Mononuclear cell (primary cell): ENCODE measurements at regions not wholly inside any gene's neighbourhood (a gene's known extent, or its start where the extent isn't known, plus 50 kb on each side); places are given as distances from the start of the nearest gene placed in this dataset.
"Not testable (repeated sequence)": the region's sequence is repeated elsewhere in the genome, so short reads cannot be mapped to it uniquely, and the experiment has no call there.

Experiments
- H3K27me3 ChIP-seq: 2 replicates; pipeline ENCODE4 v1.6.0; 2011; ENCODE audit warnings: low read length, control low read depth; ENCODE audit not compliant: insufficient read depth
- H3K4me1 ChIP-seq: 2 replicates; pipeline ENCODE4 v1.5.1; 2011; ENCODE audit warnings: mild to moderate bottlenecking, low read length, control low read depth; ENCODE audit not compliant: insufficient read depth
- H3K4me3 ChIP-seq: 2 replicates; pipeline ENCODE4 v1.5.1; 2011; ENCODE audit warnings: mild to moderate bottlenecking, low read length, moderate library complexity
- H3K9me3 ChIP-seq: 2 replicates; pipeline ENCODE4 v1.5.1; 2011; ENCODE audit warnings: low read depth, mild to moderate bottlenecking, control low read depth, low read length

- Histone ChIP-seq H3K4me1 (no peaks in the 10 kb centered on the region), H3K9me3 (no peaks in the 10 kb centered on the region), H3K4me3 (no peak overlapping the region), H3K27me3 (no peaks in the 10 kb centered on the region)
Measured at GRCh38 chr3:95797081-95797480, 1017.3 kb upstream of the EPHA6 start.

- Histone ChIP-seq H3K4me1 (no peaks in the 10 kb centered on the region), H3K9me3 (no peaks in the 10 kb centered on the region), H3K4me3 (no peak overlapping the region), H3K27me3 (no peaks in the 10 kb centered on the region)
Measured at GRCh38 chr3:95798628-95799027, 1015.8 kb upstream of the EPHA6 start.

GRCh38 chr3:95810462-95810861, 1003.9 kb upstream of the EPHA6 start:
- Histone ChIP-seq H3K4me1 (no peaks in the 10 kb centered on the region), H3K27me3 (no peaks in the 10 kb centered on the region), H3K4me3 (no peak overlapping the region), H3K9me3 (no peaks in the 10 kb centered on the region)

GRCh38 chr3:95813244-95813643, 1001.1 kb upstream of the EPHA6 start:
- Histone ChIP-seq H3K27me3 (no peaks in the 10 kb centered on the region), H3K4me3 (no peak overlapping the region), H3K9me3 (no peaks in the 10 kb centered on the region), H3K4me1 (no peaks in the 10 kb centered on the region)

- H3K4me3 ChIP-seq = no peak overlapping the region
- no peaks in the 10 kb centered on the region for H3K9me3 ChIP-seq
- no peaks in the 10 kb centered on the region for H3K4me1 ChIP-seq
- H3K27me3 ChIP-seq = no peaks in the 10 kb centered on the region
Measured at GRCh38 chr3:95815828-95816227, 998.6 kb upstream of the EPHA6 start.

- no peaks in the 10 kb centered on the region for H3K4me1 ChIP-seq
- H3K4me3 ChIP-seq = no peak overlapping the region
- no peaks in the 10 kb centered on the region for H3K9me3 ChIP-seq
- no peaks in the 10 kb centered on the region for H3K27me3 ChIP-seq
Measured at GRCh38 chr3:95826419-95826818, 988.0 kb upstream of the EPHA6 start.

GRCh38 chr3:95832146-95832545, 982.2 kb upstream of the EPHA6 start:
- Histone ChIP-seq H3K4me3 (no peak overlapping the region), H3K27me3 (no peaks in the 10 kb centered on the region), H3K9me3 (peaks cover 5% of the 10 kb centered on the region), H3K4me1 (no peaks in the 10 kb centered on the region)

GRCh38 chr3:95860628-95861027, 953.8 kb upstream of the EPHA6 start:
- not testable (repeated sequence) for H3K27me3 ChIP-seq, H3K4me3 ChIP-seq, H3K9me3 ChIP-seq, H3K4me1 ChIP-seq

GRCh38 chr3:95883801-95884200, 930.6 kb upstream of the EPHA6 start:
- Histone ChIP-seq H3K4me3 (no peak overlapping the region), H3K27me3 (no peaks in the 10 kb centered on the region), H3K9me3 (no peaks in the 10 kb centered on the region), H3K4me1 (no peaks in the 10 kb centered on the region)

GRCh38 chr3:95886616-95887015, 927.8 kb upstream of the EPHA6 start:
- Histone ChIP-seq H3K9me3 (no peaks in the 10 kb centered on the region), H3K4me1 (no peaks in the 10 kb centered on the region), H3K4me3 (no peak overlapping the region)

GRCh38 chr3:95887114-95887513, 927.3 kb upstream of the EPHA6 start:
- no peaks in the 10 kb centered on the region for H3K9me3 ChIP-seq
- H3K4me1 ChIP-seq = no peaks in the 10 kb centered on the region
- H3K4me3 ChIP-seq = no peak overlapping the region
- H3K27me3 ChIP-seq = no peaks in the 10 kb centered on the region

More at GRCh38 chr3:95886616-95887015, 927.8 kb upstream of the EPHA6 start:
- no peaks in the 10 kb centered on the region for H3K27me3 ChIP-seq

- H3K4me3 ChIP-seq = no peak overlapping the region
- H3K27me3 ChIP-seq = no peaks in the 10 kb centered on the region
- no peaks in the 10 kb centered on the region for H3K4me1 ChIP-seq
- H3K9me3 ChIP-seq = no peaks in the 10 kb centered on the region
Measured at GRCh38 chr3:95894820-95895219, 919.6 kb upstream of the EPHA6 start.

- no peak overlapping the region for H3K4me3 ChIP-seq
Measured at GRCh38 chr3:95899494-95899893, 914.9 kb upstream of the EPHA6 start.

GRCh38 chr3:95899911-95900310, 914.5 kb upstream of the EPHA6 start:
- no peaks in the 10 kb centered on the region for H3K4me1 ChIP-seq

More at GRCh38 chr3:95899494-95899893, 914.9 kb upstream of the EPHA6 start:
- H3K4me1 ChIP-seq = no peaks in the 10 kb centered on the region
- no peaks in the 10 kb centered on the region for H3K9me3 ChIP-seq
- H3K27me3 ChIP-seq = no peaks in the 10 kb centered on the region

GRCh38 chr3:95901948-95902347, 912.4 kb upstream of the EPHA6 start:
- Histone ChIP-seq H3K9me3 (no peaks in the 10 kb centered on the region), H3K4me1 (no peaks in the 10 kb centered on the region), H3K27me3 (no peaks in the 10 kb centered on the region), H3K4me3 (no peak overlapping the region)

More at GRCh38 chr3:95899911-95900310, 914.5 kb upstream of the EPHA6 start:
- Histone ChIP-seq H3K27me3 (no peaks in the 10 kb centered on the region), H3K4me3 (no peak overlapping the region), H3K9me3 (no peaks in the 10 kb centered on the region)

- H3K9me3 ChIP-seq = no peaks in the 10 kb centered on the region
- no peaks in the 10 kb centered on the region for H3K27me3 ChIP-seq
- no peak overlapping the region for H3K4me3 ChIP-seq
- no peaks in the 10 kb centered on the region for H3K4me1 ChIP-seq
Measured at GRCh38 chr3:95905182-95905581, 909.2 kb upstream of the EPHA6 start.

GRCh38 chr3:95911767-95912166, 902.6 kb upstream of the EPHA6 start:
- H3K4me1 ChIP-seq = no peaks in the 10 kb centered on the region
- no peaks in the 10 kb centered on the region for H3K27me3 ChIP-seq
- H3K9me3 ChIP-seq = no peaks in the 10 kb centered on the region
- H3K4me3 ChIP-seq = no peak overlapping the region
